ENCODE measurements at regions not wholly inside any gene's neighbourhood (a gene's known extent, or its start where the extent isn't known, plus 50 kb on each side); places are given as distances from the start of the nearest gene placed in this dataset.

DNA sequence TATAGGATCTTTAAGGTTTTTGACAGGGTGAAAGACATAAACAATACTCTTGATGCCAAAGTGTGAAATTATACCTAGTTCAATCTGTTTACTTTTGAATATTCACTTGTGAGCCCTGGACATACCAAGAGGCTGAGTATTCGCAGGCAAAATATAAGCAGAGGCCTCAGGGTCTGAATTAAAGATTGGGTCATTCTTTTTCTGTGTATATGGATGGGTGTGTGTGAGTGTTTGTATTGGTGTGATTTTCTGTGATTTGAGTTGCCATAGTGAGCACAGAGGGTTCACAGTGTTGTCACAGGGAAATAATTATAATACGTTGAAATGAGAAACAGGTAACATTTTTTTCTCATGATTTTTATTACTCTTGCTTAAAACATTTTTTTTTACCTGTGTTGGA lies 770.7 kb upstream of the ALCAM start:
- DNase-seq (ENCODE audit: low read depth in 1 of 2, low spot score in 1 of 2): no peak

DNA sequence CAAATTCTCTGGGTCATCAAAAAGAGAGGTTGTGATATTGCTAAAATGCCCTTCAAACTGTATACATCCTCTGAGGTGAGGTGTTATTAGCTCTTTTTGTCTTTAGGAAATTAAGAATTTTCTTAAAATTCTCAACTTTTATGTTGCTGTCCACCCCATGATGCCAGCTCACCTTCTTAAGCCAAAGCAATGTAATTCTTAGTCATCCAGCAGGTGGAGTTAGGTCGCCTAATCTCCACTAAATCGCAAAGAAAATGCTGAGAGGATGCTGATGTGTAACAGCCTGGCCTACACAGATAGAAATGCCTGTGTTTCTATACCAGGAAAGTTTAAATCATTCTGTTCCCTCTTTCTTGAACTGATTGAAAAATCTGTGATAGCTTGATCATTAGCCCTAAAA lies 770.2 kb upstream of the ALCAM start:
- DNase-seq (ENCODE audit: low read depth in 1 of 2, low spot score in 1 of 2): no peak

DNA sequence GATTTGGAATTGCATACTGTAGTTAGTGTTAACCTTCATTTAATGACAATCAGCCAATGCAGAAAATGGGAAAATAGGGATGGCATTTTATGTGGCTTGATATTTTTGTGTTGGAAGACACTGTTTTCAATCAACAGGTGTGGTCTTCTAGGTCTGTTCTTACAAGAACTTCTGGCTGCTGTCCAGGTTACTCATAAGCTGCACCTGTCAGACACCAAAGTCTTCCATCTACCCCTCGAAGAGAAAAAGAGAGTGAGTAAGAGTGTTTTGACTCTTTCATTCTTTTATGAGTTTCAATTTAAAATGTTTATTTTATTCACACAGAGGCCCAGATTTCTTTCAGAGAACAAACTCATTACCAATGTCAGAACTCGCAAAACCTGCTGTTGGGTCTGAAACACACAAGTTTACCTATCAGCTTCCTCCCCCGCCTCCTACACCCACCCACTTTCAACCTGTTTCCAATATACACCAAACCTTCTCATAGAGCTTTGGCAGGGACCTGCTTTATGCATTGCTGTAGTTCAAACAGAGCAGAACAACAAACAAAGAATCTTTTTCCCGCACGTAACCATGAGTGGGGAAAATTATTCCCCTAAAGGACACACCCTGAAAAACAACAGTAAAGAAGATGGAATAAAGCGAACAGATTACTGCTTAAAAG lies 767.7 kb upstream of the ALCAM start:
- DNase-seq (ENCODE audit: low read depth in 1 of 2, low spot score in 1 of 2): no peak

DNA sequence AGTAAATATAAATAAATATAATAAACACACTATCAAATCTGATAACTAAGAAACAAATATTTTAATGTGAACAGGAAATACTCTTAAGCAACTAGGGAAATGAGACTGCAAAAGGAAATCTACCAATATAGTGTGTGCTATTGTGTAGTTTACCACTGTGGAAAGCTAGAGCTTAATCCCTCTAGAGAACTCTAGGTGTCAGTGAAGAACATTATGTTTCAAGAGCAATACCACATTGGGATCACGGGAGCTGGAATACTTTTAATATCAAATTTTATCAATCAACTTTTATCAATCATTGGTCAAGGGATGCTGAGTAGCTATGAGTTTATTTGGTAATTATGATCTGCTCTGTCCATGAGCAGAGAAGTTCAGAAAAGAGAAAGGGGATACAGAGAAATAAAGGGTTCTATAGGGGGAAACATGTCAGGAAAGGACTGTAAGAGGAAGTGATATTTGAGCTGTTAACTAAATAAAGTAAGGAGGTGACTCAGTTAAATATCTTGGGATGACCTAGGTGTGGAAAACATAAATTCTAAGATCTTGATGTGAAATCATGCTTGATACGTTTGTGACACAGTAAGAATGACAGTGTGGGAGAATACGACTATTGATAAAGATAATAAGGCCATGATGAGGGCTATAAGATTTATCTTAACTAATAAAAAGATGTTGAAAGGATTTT lies 762.2 kb upstream of the ALCAM start:
- no peak for DNase-seq (ENCODE audit: low read depth in 1 of 2, low spot score in 1 of 2)

DNA sequence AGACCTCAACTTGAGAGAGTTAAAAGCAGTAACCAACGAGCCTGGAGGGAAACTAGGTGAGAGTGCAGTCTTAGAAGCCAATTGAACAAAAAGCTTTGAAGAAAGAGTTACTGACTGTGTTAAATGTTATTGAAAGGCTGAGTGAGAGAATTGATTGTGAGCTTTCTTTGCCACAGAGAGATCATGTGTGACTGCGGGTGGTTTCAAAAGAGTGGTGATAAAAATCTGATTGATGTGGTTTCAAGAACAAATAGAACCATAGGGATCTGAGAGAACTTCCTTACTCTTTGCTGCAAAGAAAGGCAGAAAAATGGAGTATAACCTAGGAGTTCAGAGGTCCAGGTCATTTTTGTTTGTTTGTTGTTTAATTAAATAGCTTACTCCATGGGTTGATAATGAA lies 759.9 kb upstream of the ALCAM start:
- no peak for DNase-seq (ENCODE audit: low read depth in 1 of 2, low spot score in 1 of 2)

DNA sequence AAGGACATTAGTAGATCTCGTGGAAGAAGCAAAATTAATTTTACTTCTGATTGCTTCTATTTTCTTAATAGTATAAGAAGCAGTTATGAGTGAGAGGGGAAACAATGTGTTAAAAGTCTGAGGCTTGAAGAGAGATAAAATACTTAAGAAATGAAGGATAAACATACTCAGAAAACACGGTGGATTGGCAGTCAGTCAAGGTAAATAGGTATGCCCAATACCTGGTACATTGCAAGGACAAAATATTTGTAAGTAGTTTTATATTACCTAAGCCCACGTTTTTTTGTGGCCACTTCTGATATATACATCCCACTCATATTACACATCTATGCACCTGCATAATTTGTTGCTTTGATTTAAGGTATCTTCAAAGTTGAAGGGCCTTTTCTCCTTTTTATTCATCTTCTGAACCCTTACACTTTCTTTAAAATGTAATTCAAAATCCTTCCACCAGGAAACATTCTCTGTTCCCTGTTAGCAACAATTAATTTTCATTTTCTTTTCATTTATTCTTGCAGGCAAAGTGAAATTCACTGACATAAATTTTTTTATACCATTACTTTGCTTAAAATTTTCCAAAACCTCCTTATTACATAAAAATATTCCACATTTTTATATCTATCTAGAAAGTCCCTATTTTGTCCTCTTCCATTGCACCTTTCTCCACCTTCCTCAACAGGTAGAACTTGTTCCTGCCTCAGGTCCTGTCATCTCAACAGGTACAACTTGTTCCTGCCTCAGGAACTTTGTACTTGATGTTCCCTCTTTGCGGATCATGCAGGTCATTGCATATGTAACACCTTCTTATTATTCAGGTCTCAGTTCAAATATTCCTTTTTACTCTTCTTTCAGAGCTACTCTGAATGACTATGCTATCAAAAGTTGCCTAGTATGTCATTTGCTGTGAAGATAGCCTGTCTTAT lies 755.7 kb upstream of the ALCAM start:
- DNase-seq (ENCODE audit: low read depth in 1 of 2, low spot score in 1 of 2): no peak

DNA sequence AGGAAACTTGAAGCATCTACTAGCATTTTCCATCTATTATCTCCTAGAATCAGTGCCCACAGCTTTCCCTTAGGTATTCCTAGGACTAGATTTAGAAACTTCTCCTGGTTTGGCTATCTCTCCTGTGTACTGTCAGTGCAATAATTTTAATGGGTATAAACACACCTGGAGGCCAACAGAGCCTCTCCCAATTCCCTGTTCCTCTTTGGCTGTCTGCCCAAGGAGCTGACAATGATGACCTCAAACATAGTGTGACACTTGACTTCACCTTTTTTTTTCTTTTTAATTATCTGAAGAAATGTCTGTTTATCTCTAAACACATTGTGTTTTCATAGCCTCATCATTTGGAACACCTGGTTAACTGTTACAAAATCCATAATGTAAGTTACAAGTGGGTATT lies 754.5 kb upstream of the ALCAM start:
- DNase-seq (ENCODE audit: low read depth in 1 of 2, low spot score in 1 of 2): no peak

DNA sequence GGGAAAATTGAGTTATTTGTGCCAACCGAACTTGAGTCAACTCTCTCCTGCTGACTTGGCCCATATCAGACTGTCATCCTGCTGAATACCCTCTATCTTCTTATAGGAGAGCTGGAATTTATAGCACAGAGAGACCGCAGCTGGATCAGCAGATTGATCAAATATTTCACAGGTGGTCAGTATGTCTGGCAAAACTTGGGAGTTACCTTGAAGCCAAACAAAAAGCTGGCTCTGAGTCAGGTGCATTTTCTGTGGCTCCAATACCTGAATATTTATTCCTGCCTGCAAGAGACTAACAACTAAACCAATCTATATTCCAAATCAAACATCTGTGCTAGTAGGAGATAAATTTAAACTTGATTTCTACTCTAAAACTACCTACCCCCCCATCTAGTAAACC lies 752.1 kb upstream of the ALCAM start:
- DNase-seq (ENCODE audit: low read depth in 1 of 2, low spot score in 1 of 2): no peak

DNA sequence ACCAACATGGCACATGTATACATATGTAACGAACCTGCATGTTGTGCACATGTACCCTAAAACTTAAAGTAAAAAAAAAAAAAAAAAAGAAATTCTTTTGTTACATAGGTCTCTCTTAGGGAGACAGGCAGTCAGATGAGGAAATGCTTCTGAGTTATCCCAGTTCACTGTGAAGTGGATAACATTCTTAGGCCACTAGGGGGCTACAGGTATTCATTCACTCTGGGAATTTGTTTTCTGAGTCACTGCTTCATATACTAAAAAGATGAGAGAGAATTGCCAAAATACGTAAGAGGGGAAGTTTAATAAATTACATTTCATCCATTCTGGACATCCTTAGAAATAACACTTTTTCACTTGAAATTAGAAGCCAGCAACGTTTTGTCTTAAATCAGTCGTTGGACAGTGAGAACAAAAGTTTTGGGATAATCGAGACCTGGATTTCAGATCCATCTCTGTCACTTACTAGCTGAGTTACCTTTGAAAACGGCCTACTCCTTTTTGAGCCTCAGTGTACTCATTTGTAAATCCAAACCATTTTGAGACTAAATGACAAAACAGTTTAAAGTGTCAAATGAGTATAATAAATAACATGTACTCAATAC lies 738.4 kb upstream of the ALCAM start:
- DNase-seq (ENCODE audit: low read depth in 1 of 2, low spot score in 1 of 2): no peak

DNA sequence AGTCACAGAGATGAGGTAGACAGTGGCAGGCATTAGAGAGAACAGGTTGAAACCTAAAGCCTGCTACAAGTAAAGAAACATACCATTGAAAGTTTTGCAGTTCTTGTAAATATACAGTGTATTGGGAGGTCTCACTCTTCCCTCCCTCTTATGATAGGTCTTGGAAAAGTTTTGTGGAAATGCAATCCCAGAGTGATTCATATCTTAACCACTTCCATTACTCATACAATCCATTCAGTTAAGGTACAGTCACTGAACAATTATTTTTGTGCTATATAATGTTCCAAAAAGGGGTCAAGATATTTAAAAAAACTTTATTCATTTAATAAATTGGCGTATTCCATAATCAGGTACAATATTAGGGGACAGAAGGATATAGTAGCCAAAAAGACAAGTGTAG lies 737.7 kb upstream of the ALCAM start:
- DNase-seq (ENCODE audit: low read depth in 1 of 2, low spot score in 1 of 2): no peak

DNA sequence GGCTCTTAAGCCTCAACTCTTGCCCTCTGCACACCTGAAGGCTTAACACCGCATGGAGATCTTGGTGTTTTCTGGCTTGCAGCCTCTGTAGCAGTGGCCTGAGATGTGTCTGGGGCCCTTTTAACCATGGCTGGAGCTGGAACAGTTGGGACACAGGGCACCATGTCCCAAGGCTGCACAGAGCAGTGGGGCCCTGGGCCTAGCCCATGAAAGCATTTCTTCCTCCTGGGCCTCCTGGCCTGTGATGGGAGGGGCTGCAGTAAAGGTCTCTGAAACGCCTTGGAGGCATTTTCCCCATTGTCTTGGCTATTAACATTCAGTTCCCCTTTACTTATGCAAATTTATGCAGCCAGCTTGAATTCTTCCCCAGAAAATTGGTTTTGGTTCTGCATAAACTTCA lies 735.5 kb upstream of the ALCAM start:
- DNase-seq (ENCODE audit: low read depth in 1 of 2, low spot score in 1 of 2): no peak

DNA sequence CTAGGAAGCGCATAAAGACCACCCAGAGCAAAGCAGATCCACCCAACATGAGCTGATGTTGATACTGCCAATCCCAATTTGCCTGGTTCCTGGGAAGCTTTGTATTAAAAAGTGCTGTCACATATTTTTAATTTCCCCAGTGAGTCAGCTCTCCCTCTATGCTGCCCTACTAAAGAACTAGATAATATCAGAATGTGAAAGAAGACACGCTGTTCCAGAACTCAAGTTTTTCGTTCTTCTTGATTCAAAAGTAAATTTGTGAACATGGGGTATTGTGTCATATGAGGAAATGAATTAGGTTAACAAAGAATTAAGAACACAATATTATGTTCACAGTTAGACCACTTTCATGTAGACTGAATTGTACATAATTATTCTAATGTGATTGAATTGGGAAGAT lies 734.2 kb upstream of the ALCAM start:
- DNase-seq (ENCODE audit: low read depth in 1 of 2, low spot score in 1 of 2): no peak

DNA sequence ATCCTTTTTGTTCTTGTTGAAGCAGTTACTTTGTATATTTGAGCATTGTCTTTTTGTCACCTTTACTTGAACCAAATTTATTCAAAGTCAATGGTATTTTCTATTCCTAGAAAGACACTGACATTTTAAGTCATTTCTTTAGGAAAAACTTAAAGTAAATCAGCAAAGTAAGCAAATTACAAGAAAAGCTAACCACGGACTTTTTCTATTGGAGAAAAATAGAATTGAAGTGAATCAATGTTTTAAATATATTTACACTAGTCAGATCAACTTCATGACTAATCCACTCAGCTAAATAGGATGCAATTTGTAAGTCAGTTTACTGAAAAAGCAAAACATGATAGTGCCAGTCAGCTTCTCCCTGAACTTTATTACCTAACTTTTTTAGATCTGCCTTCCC lies 733.8 kb upstream of the ALCAM start:
- no peak for DNase-seq (ENCODE audit: low read depth in 1 of 2, low spot score in 1 of 2)

DNA sequence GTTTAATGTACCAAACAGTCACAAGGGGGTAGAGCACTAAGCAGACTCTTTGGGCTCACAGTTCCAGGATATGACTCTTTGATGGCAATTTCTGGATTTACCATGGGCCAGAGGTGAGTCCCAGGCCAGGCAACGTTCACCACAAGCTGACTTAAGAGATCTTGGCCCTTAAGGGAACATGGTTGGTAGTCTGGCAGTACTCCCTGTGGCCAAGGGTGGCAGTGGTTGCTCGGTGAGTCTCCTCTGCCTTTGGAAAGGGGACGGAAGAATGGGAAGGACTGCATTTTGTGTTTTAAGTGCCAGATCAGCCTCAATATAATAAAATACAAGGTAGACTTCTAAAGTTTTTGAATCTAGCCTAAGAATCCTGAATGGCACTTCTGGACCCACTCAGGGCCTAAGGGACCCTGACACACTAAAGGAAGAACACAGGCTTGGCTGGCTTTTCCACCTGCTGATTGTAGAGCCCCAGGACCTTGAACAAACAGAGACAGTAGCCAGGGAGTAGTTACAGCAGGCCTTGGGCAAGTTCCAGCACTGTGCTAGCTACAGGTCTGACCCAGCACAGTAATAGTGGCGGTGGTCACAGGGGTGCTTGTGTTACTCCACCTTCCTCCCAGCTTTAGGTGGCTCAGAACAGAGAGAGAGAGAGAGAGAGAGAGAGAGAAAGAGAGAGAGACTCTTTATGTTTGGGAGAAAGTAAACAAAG lies 730.7 kb upstream of the ALCAM start:
- no peak for DNase-seq (ENCODE audit: low read depth in 1 of 2, low spot score in 1 of 2)

DNA sequence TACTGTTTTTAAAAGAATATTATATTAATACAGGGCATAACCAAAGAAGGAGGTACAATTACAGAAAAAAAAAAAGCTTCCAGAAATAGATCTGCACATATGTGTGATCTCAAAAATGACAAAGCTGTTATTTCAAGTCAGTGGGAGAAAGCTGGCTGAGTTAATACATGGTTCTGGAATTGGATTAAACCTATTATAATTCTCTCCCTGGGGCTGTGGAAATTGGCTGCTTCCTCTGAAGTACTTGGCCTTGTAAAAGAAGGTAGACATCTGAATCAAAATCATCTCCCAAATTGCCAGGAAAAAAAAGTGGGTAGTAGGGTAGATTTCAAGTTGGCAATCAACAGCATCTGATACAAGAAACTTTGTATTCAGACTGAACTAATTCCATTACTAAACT lies 723.9 kb upstream of the ALCAM start:
- DNase-seq (ENCODE audit: low read depth in 1 of 2, low spot score in 1 of 2): no peak

DNA sequence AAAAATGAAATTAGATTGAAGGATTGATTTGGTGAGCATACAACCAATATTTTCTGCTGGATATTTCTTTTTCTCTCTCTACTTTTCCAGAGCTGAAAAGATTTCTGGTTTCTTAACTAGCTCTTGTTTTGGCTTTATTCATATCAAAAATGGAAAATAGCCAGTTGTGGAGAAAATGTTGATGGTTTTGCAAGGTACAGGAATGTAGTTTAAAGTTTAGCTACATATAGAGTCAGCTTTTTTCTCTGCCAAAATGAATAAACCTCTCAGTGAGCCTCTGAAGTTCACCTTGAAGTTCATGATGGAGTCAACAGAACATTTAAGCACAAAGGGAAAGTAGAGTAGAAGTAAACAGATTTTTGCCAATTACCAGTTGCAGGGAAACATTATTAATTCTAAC lies 720.5 kb upstream of the ALCAM start:
- no peak for DNase-seq (ENCODE audit: low read depth in 1 of 2, low spot score in 1 of 2)

DNA sequence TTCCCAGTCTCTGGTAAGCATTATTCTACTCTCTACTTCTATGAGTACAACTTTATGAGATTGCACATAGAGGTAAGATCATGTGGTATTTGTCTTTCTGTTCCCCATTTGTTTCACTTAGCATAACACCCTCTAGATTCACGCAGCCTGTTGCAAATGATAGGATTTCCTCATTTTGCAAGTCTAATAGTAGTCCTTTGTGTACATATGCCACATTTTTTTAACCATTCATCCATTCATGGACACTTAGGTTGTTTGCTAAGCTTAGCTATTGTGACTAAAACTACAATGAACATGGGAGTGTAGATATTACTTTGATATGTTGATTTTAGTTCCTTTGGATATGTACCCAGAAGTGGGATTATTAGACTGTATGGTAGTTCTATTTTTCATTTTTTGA lies 717.9 kb upstream of the ALCAM start:
- DNase-seq (ENCODE audit: low read depth in 1 of 2, low spot score in 1 of 2): no peak

DNA sequence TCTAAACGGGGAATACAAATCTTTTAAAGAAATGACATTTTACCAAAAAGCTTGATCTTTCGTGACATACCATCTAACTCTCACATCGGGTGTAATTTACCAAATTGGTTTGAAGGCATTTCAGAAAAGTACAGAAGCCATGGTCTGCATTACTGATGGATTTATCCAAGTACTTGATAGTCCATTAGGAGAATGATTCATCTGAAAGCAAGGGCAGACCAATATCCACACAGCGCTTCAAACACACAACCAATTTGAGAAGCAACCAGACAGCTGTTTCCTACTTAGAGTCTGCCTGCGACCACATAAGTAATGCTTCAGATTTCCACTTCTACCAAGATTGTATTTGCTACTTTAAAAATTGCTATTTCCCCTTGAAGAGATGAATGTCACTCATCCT lies 697.6 kb upstream of the ALCAM start:
- no peak for DNase-seq (ENCODE audit: low read depth in 1 of 2, low spot score in 1 of 2)

DNA sequence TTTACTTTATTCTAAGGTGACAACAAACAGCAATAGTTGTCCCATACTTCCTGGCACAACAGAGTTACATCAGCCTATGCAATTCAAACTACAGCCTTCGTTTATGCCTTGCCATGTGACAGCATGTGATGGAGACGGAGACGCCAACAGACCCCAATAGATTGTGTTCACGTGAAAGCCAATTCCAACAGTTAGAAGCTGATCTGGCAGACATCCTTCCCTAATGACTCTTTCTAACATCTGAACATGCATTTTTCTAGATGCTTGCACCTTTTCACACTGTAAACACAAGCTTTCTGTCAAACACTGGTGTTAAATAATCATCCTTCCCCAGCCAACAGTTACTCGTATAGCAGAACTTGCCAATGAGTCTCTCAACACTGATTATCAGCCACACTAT lies 694.4 kb upstream of the ALCAM start:
- DNase-seq (ENCODE audit: low read depth in 1 of 2, low spot score in 1 of 2): no peak

DNA sequence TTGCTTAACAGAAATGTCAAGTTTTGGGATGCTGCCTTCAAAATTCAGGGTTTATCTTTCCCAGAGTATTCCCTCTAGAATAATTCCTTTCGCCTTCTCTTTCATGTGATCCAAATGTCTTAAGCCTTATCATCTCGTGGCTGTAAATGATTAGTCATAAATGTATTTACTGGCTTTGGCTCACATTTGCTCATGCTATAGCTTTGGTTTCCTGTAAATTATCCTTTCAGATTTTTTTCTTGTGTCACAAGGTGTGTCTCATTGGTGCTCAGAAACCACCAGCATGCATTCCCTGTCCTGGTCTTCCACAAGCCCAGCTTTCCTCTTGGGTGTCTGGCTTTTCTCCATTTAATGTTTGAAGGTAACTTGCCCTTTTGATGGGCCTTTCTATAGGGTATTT lies 692.7 kb upstream of the ALCAM start:
- no peak for DNase-seq (ENCODE audit: low read depth in 1 of 2, low spot score in 1 of 2)

DNA sequence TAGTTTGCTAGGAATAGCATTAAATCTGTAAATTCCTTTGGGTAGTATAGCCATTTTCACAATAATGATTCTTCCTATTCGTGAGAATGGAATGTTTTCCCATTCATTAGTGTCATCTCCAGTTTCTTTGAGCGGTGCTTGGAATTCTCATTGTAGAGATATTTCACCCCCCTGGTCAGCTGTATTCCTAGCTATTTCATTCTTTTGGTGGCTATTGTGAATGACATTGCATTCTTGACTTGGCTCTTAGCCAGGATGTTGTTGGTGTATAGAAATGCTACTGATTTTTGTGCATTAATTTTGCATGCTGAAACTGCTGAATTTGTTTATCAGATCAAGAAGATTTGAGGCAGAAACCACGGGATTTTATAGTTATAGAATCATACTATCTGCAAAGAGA lies 690.5 kb upstream of the ALCAM start:
- DNase-seq (ENCODE audit: low read depth in 1 of 2, low spot score in 1 of 2): no peak

Data from stimulated activated CD4-positive, alpha-beta T cell treated with anti-CD3 and anti-CD28 coated beads, Interleukin-15, amount 100 ng/mL, for 1 hour (primary cell).